H9 (cell line): ENCODE measurements at regions not wholly inside any gene's neighbourhood (a gene's known extent, or its start where the extent isn't known, plus 50 kb on each side); places are given as distances from the start of the nearest gene placed in this dataset.

Experiments
- DNase-seq: peaks from one replicate; pipeline ENCODE4 v3.0.0-alpha.2; 2017
- H2AFZ ChIP-seq: one replicate; pipeline ENCODE4 v1.6.1; 2013; ENCODE audit warnings: mild to moderate bottlenecking, low read length, control low read depth, moderate library complexity
- H2AK5ac ChIP-seq: 2 replicates; pipeline ENCODE4 v1.6.1; 2013; ENCODE audit warnings: low read length, control low read depth, mixed read lengths; ENCODE audit not compliant: insufficient read length
- H2BK120ac ChIP-seq: one replicate; pipeline ENCODE4 v1.6.1; 2013; ENCODE audit warnings: low read depth, mild to moderate bottlenecking, low read length, control low read depth, inconsistent platforms; ENCODE audit not compliant: poor library complexity, severe bottlenecking
- H2BK12ac ChIP-seq: 2 replicates; pipeline ENCODE4 v1.6.1; 2013; ENCODE audit warnings: low read length, control low read depth, mixed read lengths, low read depth; ENCODE audit not compliant: insufficient read length
- H2BK15ac ChIP-seq: 2 replicates; pipeline ENCODE4 v1.6.1; 2013; ENCODE audit warnings: low read depth, low read length, control low read depth
- H2BK20ac ChIP-seq: one replicate; pipeline ENCODE4 v1.6.1; 2013; ENCODE audit warnings: low read depth, mild to moderate bottlenecking, low read length, control low read depth, inconsistent platforms; ENCODE audit not compliant: poor library complexity, severe bottlenecking
- H2BK5ac ChIP-seq: 2 replicates; pipeline ENCODE4 v1.6.1; 2013; ENCODE audit warnings: low read length, control low read depth, mixed read lengths; ENCODE audit not compliant: insufficient read length
- H3K14ac ChIP-seq: 2 replicates; pipeline ENCODE4 v1.6.1; 2013; ENCODE audit warnings: low read length, control low read depth; ENCODE audit not compliant: insufficient read depth
- H3K18ac ChIP-seq: 2 replicates; pipeline ENCODE4 v1.6.1; 2013; ENCODE audit warnings: low read depth, mild to moderate bottlenecking, mixed read lengths, low read length, control low read depth; ENCODE audit not compliant: insufficient read length
- H3K23ac ChIP-seq: 2 replicates; pipeline ENCODE4 v1.6.1; 2013; ENCODE audit warnings: low read length, control low read depth, mixed read lengths, low read depth; ENCODE audit not compliant: insufficient read length
- H3K23me2 ChIP-seq: 2 replicates; pipeline ENCODE4 v1.6.1; 2013; ENCODE audit warnings: low read depth, mild to moderate bottlenecking, mixed read lengths, low read length, control low read depth; ENCODE audit not compliant: insufficient read length, poor library complexity, severe bottlenecking
- H3K27ac ChIP-seq: 2 replicates; pipeline ENCODE4 v1.5.1; 2013; ENCODE audit warnings: low read length, control low read depth, mixed read lengths, low read depth; ENCODE audit not compliant: insufficient read length
- H3K27me3 ChIP-seq: 2 replicates; pipeline ENCODE4 v1.6.1; 2013; ENCODE audit warnings: low read length, control low read depth, inconsistent platforms; ENCODE audit not compliant: insufficient read depth
- H3K4ac ChIP-seq: 2 replicates; pipeline ENCODE4 v1.6.1; 2013; ENCODE audit warnings: low read depth, mild to moderate bottlenecking, control low read depth, inconsistent platforms, low read length, moderate library complexity
- H3K4me1 ChIP-seq: 2 replicates; pipeline ENCODE4 v1.6.1; 2013; ENCODE audit warnings: low read length, control low read depth, inconsistent platforms; ENCODE audit not compliant: insufficient read depth
- H3K4me2 ChIP-seq: 2 replicates; pipeline ENCODE4 v1.6.1; 2013; ENCODE audit warnings: low read length, control low read depth, mixed read lengths; ENCODE audit not compliant: insufficient read length, insufficient read depth
- H3K56ac ChIP-seq: 2 replicates; pipeline ENCODE4 v1.6.1; 2013; ENCODE audit warnings: low read depth, mild to moderate bottlenecking, mixed read lengths, low read length, control low read depth; ENCODE audit not compliant: insufficient read length
- H3K79me1 ChIP-seq: 2 replicates; pipeline ENCODE4 v1.6.1; 2013; ENCODE audit warnings: low read depth, mild to moderate bottlenecking, moderate library complexity, low read length, control low read depth, inconsistent platforms; ENCODE audit not compliant: insufficient read depth, poor library complexity, severe bottlenecking
- H3K79me2 ChIP-seq: 2 replicates; pipeline ENCODE4 v1.6.1; 2013; ENCODE audit warnings: low read length, control low read depth, inconsistent platforms; ENCODE audit not compliant: insufficient read depth
- H3K9ac ChIP-seq: 2 replicates; pipeline ENCODE4 v1.6.1; 2013; ENCODE audit warnings: low read length, control low read depth, mixed read lengths; ENCODE audit not compliant: insufficient read length; ENCODE audit errors: extremely low read depth
- H3K9me3 ChIP-seq: one replicate; pipeline ENCODE4 v1.6.1; 2013; ENCODE audit warnings: low read depth, low read length, inconsistent platforms; ENCODE audit not compliant: control insufficient read depth
- H3T11ph ChIP-seq: one replicate; pipeline ENCODE4 v1.6.1; 2013; ENCODE audit warnings: mild to moderate bottlenecking, low read length, control low read depth, inconsistent platforms
- H4K20me1 ChIP-seq: one replicate; pipeline ENCODE4 v1.6.1; 2013; ENCODE audit not compliant: control insufficient read depth, insufficient read length, insufficient read depth
- H4K5ac ChIP-seq: 2 replicates; pipeline ENCODE4 v1.6.1; 2013; ENCODE audit warnings: low read depth, mild to moderate bottlenecking, mixed read lengths, low read length, control low read depth; ENCODE audit not compliant: insufficient read length
- H4K8ac ChIP-seq: replicated peaks from 2 replicates; pipeline ENCODE4 v1.6.1; 2013; ENCODE audit warnings: low read length, control low read depth, mixed read lengths, low read depth; ENCODE audit not compliant: insufficient read length
- H4K91ac ChIP-seq: 2 replicates; pipeline ENCODE4 v1.6.1; 2013; ENCODE audit warnings: low read depth, mild to moderate bottlenecking, moderate library complexity, mixed read lengths, low read length, control low read depth; ENCODE audit not compliant: insufficient read length
- H3K27ac Mint-ChIP-seq, 3 experiments: 2 replicates in 2 of 3; 3 replicates in 1 of 3; pipeline ENCODE4 v1.8.0; 2020 to 2021; ENCODE audit warnings: mixed read lengths in 3 of 3, mild to moderate bottlenecking in 1 of 3, moderate library complexity in 1 of 3
- H3K27me3 Mint-ChIP-seq: 2 replicates; pipeline ENCODE4 v1.8.0; 2021; ENCODE audit warnings: low read depth, mild to moderate bottlenecking, moderate library complexity, mixed read lengths
- H3K36me3 Mint-ChIP-seq, 3 experiments: 2 replicates in 2 of 3; 3 replicates in 1 of 3; pipeline ENCODE4 v1.8.0; 2020 to 2021; ENCODE audit warnings: low read depth in 3 of 3, mixed read lengths in 3 of 3; ENCODE audit not compliant: insufficient read depth in 1 of 3
- H3K4me1 Mint-ChIP-seq, 2 experiments: 2 replicates each; pipeline ENCODE4 v1.8.0; 2020; ENCODE audit warnings: mixed read lengths in 2 of 2
- H3K4me3 Mint-ChIP-seq, 2 experiments: 2 replicates in 1 of 2; 3 replicates in 1 of 2; pipeline ENCODE4 v1.8.0; 2020 to 2021; ENCODE audit warnings: mild to moderate bottlenecking in 2 of 2, mixed read lengths in 2 of 2, moderate library complexity in 1 of 2
- H3K9me3 Mint-ChIP-seq, 2 experiments: 2 replicates in 1 of 2; 3 replicates in 1 of 2; pipeline ENCODE4 v1.8.0; 2020; ENCODE audit warnings: mild to moderate bottlenecking in 2 of 2, mixed read lengths in 2 of 2, moderate library complexity in 1 of 2
- WGBS: extraction: QIAGEN DNeasy Blood & Tissue Kit; methylation state at CpG from one replicate; pipeline ENCODE4 v1.1.7; 2013; ENCODE audit warnings: missing lambda C conversion rate, low lambda C conversion rate, mixed read lengths; ENCODE audit not compliant: insufficient read length; ENCODE audit errors: extremely low coverage; 5-methylcytosine and 5-hydroxymethylcytosine counted together
- TF ChIP-seq, protein P1 (sequence below): fragments of 200-600 bp; sonication (generic); conservative IDR thresholded peaks from 3 replicates; pipeline ENCODE4 v1.8.0; 2021; ENCODE audit warnings: antibody characterized with exemption, mild to moderate bottlenecking

DNA sequence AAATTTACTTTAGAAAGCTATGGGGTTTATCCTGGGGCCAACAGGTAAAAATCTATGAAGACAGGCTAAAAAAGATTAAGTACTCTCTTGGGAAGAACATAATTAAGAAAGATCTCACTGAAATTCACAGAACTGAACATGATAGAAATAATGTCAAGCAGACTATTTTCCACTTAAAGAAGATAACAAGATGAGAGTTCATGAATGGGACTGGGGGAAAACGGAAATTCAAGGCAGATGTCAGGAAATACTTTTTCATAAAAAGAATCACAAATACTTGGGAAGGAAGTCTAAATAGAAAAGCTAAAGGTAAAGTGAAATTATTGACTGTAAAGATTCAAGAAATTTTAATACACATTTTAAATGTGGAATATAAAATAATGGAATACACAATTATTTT is 737.6 kb downstream of the EPHA3 start:
- H2AFZ ChIP-seq, result no peak overlapping the region
- no peak overlapping the region for H3K14ac ChIP-seq
- no peak overlapping the region for H3K56ac ChIP-seq
- Mint-ChIP-seq H3K4me3 (no peak overlapping the region), H3K4me1 (peaks cover 7% of the 10 kb centered on the region in 2 experiments), H3K27me3 (no peaks in the 10 kb centered on the region), H3K36me3 (0 out of 7 replicates have a peak, but pooled peaks cover 0 to 3% (median 0%) of the 10 kb centered on the region in 3 experiments), H3K27ac (no peak overlapping the region), H3K9me3 (peaks cover 0 to 3% of the 10 kb centered on the region in 2 experiments; a peak in 1 of 5 replicates)
- no peak overlapping the region for H3K4me2 ChIP-seq
- H2BK12ac ChIP-seq, result no peak overlapping the region
- no CpG with 5 or more reads among the region's 1 CpG for WGBS
- H4K20me1 ChIP-seq, result no peaks in the 10 kb centered on the region
- no peaks in the 10 kb centered on the region for H3K79me2 ChIP-seq
- H2BK5ac ChIP-seq, result no peak overlapping the region
- H3K23me2 ChIP-seq, result no peaks in the 10 kb centered on the region
- H2BK15ac ChIP-seq, result no peak overlapping the region
- H2BK120ac ChIP-seq, result no peak overlapping the region
- no peak overlapping the region for H3K27ac ChIP-seq
- TF ChIP-seq, protein P1, sequence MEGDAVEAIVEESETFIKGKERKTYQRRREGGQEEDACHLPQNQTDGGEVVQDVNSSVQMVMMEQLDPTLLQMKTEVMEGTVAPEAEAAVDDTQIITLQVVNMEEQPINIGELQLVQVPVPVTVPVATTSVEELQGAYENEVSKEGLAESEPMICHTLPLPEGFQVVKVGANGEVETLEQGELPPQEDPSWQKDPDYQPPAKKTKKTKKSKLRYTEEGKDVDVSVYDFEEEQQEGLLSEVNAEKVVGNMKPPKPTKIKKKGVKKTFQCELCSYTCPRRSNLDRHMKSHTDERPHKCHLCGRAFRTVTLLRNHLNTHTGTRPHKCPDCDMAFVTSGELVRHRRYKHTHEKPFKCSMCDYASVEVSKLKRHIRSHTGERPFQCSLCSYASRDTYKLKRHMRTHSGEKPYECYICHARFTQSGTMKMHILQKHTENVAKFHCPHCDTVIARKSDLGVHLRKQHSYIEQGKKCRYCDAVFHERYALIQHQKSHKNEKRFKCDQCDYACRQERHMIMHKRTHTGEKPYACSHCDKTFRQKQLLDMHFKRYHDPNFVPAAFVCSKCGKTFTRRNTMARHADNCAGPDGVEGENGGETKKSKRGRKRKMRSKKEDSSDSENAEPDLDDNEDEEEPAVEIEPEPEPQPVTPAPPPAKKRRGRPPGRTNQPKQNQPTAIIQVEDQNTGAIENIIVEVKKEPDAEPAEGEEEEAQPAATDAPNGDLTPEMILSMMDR, result no peak
- H3K9ac ChIP-seq, result no peak overlapping the region
- no peak overlapping the region for H3K23ac ChIP-seq
- H3K27me3 ChIP-seq, result no peaks in the 10 kb centered on the region
- H3K9me3 ChIP-seq, result no peaks in the 10 kb centered on the region
- no peak overlapping the region for H2BK20ac ChIP-seq
- DNase-seq, result no peak
- no peak overlapping the region for H3K4ac ChIP-seq
- no peak overlapping the region for H4K91ac ChIP-seq
- H2AK5ac ChIP-seq, result no peak overlapping the region
- H3K79me1 ChIP-seq, result no peaks in the 10 kb centered on the region
- H4K5ac ChIP-seq, result no peak overlapping the region
- no peaks in the 10 kb centered on the region for H3K4me1 ChIP-seq
- no peak overlapping the region for H3T11ph ChIP-seq
- no peak overlapping the region for H3K18ac ChIP-seq
- H4K8ac ChIP-seq, result no peak overlapping the region
